ENCODE measurements at regions not wholly inside any gene's neighbourhood (a gene's known extent, or its start where the extent isn't known, plus 50 kb on each side); places are given as distances from the start of the nearest gene placed in this dataset.

GRCh38 chr2:607709-608108 is 69.5 kb downstream of the TMEM18 start:
- Histone ChIP-seq H3K4me1 (no peaks in the 10 kb centered on the region), H3K4me3 (no peak overlapping the region), H3K27me3 (ENCODE audit: low read depth) (peaks cover 53% of the 10 kb centered on the region), H3K9me3 (replicated peaks) (no peaks in the 10 kb centered on the region), H3K36me3 (no peaks in the 10 kb centered on the region), H3K27ac (replicated peaks) (no peak overlapping the region)
- no peak for TF ChIP-seq CTCF (IDR thresholded peaks at IDR 0.05; ENCODE audit: borderline replicate concordance)
- intact Hi-C loops (cut with micrococcal nuclease) = no loop called here
- no peak for DNase-seq

GRCh38 chr2:607172-607571 is 70.0 kb downstream of the TMEM18 start:
- intact Hi-C loops (cut with micrococcal nuclease) = no loop called here
- no peak for TF ChIP-seq CTCF (IDR thresholded peaks at IDR 0.05; ENCODE audit: borderline replicate concordance)
- no peaks in the 10 kb centered on the region for H3K36me3 ChIP-seq
- no peak for DNase-seq
- no peak overlapping the region for H3K27ac ChIP-seq (replicated peaks)
- H3K9me3 ChIP-seq (replicated peaks) = no peaks in the 10 kb centered on the region
- no peak overlapping the region for H3K4me3 ChIP-seq
- H3K4me1 ChIP-seq = no peaks in the 10 kb centered on the region
- peaks cover 53% of the 10 kb centered on the region for H3K27me3 ChIP-seq (ENCODE audit: low read depth)

- H3K27me3 ChIP-seq (ENCODE audit: low read depth) = peaks cover 53% of the 10 kb centered on the region
- no peak overlapping the region for H3K27ac ChIP-seq (replicated peaks)
- TF ChIP-seq CTCF (IDR thresholded peaks at IDR 0.05; ENCODE audit: borderline replicate concordance) = no peak
- intact Hi-C loops (cut with micrococcal nuclease) = no loop called here
- no peaks in the 10 kb centered on the region for H3K9me3 ChIP-seq (replicated peaks)
- DNase-seq = no peak
- H3K4me3 ChIP-seq = no peak overlapping the region
- H3K4me1 ChIP-seq = no peaks in the 10 kb centered on the region
- no peaks in the 10 kb centered on the region for H3K36me3 ChIP-seq
These were observed 71.3 kb downstream of the TMEM18 start for GRCh38 chr2:605674-606608.

- Histone ChIP-seq H3K9me3 (replicated peaks) (no peaks in the 10 kb centered on the region), H3K4me1 (no peaks in the 10 kb centered on the region), H3K36me3 (no peaks in the 10 kb centered on the region), H3K4me3 (no peak overlapping the region), H3K27me3 (ENCODE audit: low read depth) (peaks cover 57% of the 10 kb centered on the region), H3K27ac (replicated peaks) (no peak overlapping the region)
- TF ChIP-seq CTCF (IDR thresholded peaks at IDR 0.05; ENCODE audit: borderline replicate concordance) = no peak
- no peak for DNase-seq
- intact Hi-C loops (cut with micrococcal nuclease) = no loop called here
These were observed 72.2 kb downstream of the TMEM18 start for GRCh38 chr2:604854-605524.

GRCh38 chr2:604385-604784 is 72.8 kb downstream of the TMEM18 start:
- peaks cover 57% of the 10 kb centered on the region for H3K27me3 ChIP-seq (ENCODE audit: low read depth)
- no peaks in the 10 kb centered on the region for H3K9me3 ChIP-seq (replicated peaks)
- no peaks in the 10 kb centered on the region for H3K4me1 ChIP-seq
- no peaks in the 10 kb centered on the region for H3K36me3 ChIP-seq
- intact Hi-C loops (cut with micrococcal nuclease) = no loop called here
- no peak overlapping the region for H3K4me3 ChIP-seq
- TF ChIP-seq CTCF (IDR thresholded peaks at IDR 0.05; ENCODE audit: borderline replicate concordance) = no peak
- DNase-seq = no peak
- H3K27ac ChIP-seq (replicated peaks) = no peak overlapping the region

Measured in left ventricle myocardium inferior (tissue), 1 donor.